ENCODE measurements at regions not wholly inside any gene's neighbourhood (a gene's known extent, or its start where the extent isn't known, plus 50 kb on each side); places are given as distances from the start of the nearest gene placed in this dataset.

GRCh38 chr13:97751477-97751876 lies 202.0 kb upstream of the IPO5 start:
- ChIA-PET POLR2A (no interaction called here), CTCF (no interaction called here)
- TF ChIP-seq ZNF384 (IDR thresholded peaks at IDR 0.05) (no peak), ARNT (IDR thresholded peaks at IDR 0.05) (no peak), BHLHE40 (IDR thresholded peaks at IDR 0.05; ENCODE audit: borderline replicate concordance) (no peak), L3MBTL2 (conservative IDR thresholded peaks at IDR 0.05) (no peak), CTBP1 (IDR thresholded peaks at IDR 0.05; ENCODE audit: borderline replicate concordance) (no peak), HDGF (IDR thresholded peaks at IDR 0.05; ENCODE audit: borderline replicate concordance) (no peak), NFRKB (IDR thresholded peaks at IDR 0.05) (no peak), FOXK2 (IDR thresholded peaks at IDR 0.05) (no peak), ELF4 (IDR thresholded peaks at IDR 0.05) (no peak), TARDBP (IDR thresholded peaks at IDR 0.05) (no peak), SP1 (IDR thresholded peaks at IDR 0.05) (no peak)
- TF ChIP-seq, protein P1, sequence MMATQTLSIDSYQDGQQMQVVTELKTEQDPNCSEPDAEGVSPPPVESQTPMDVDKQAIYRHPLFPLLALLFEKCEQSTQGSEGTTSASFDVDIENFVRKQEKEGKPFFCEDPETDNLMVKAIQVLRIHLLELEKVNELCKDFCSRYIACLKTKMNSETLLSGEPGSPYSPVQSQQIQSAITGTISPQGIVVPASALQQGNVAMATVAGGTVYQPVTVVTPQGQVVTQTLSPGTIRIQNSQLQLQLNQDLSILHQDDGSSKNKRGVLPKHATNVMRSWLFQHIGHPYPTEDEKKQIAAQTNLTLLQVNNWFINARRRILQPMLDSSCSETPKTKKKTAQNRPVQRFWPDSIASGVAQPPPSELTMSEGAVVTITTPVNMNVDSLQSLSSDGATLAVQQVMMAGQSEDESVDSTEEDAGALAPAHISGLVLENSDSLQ (IDR thresholded peaks at IDR 0.05): no peak
- DNase-seq (ENCODE audit: extremely low spot score): no peak

DNA sequence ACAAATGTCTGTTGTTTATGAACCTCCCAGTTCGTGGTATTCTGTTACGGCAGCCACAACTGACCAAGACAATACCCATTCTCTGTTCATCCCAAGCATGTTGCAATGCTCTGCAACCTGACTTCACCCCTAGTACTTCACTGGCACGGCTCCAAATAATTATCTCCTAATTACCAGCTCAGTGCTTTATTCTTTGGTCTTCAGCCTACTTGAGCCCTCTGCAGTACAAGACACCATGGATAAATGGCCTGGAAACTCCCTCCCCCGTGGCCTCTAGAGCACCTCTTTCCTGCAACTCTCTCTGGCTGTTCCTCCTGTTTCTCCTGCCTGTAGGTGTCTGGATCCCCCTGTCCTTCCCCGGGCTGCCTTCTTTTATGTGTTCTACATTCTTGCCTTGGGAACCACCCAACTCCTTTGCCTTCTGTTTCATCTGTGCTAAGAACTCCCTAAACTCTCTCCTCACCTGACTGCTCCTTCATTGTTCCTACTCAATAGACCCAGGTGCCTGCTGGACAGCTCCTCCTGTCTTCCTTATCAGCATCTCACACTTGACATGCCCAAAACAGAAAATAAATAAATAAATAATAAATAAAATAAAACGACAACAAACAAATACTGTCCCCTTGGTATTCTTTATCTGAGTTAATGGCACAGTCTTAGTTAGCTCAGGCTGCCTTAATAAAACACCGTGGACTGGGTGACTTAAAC lies 200.4 kb upstream of the IPO5 start:
- POLR2A ChIA-PET: no interaction called here
- DNase-seq (ENCODE audit: extremely low spot score): no peak
- TF ChIP-seq ZNF384 (IDR thresholded peaks at IDR 0.05) (no peak), TARDBP (IDR thresholded peaks at IDR 0.05) (no peak), HDGF (IDR thresholded peaks at IDR 0.05; ENCODE audit: borderline replicate concordance) (no peak), SP1 (IDR thresholded peaks at IDR 0.05) (no peak), NFRKB (IDR thresholded peaks at IDR 0.05) (no peak), FOXA1 (IDR thresholded peaks at IDR 0.05) (no peak)
- CTCF ChIA-PET: interaction anchor here (0.7 kb wide), 1 partner anchor 50 kb away, joined by 3 read pairs; no protein-coding TSS in a partner anchor

GRCh38 chr13:97753942-97754670 lies 199.4 kb upstream of the IPO5 start:
- TF ChIP-seq ELF4 (IDR thresholded peaks at IDR 0.05) (no peak), SUZ12 (IDR thresholded peaks at IDR 0.05) (no peak), ARNT (IDR thresholded peaks at IDR 0.05) (no peak), TARDBP (IDR thresholded peaks at IDR 0.05) (no peak), FOXK2 (IDR thresholded peaks at IDR 0.05) (no peak), CTBP1 (IDR thresholded peaks at IDR 0.05; ENCODE audit: borderline replicate concordance) (no peak), SP1 (IDR thresholded peaks at IDR 0.05) (no peak), BHLHE40 (IDR thresholded peaks at IDR 0.05; ENCODE audit: borderline replicate concordance) (no peak), LEF1 (IDR thresholded peaks at IDR 0.05; ENCODE audit: borderline replicate concordance) (no peak), ZNF384 (IDR thresholded peaks at IDR 0.05) (no peak), L3MBTL2 (conservative IDR thresholded peaks at IDR 0.05) (no peak), HDGF (IDR thresholded peaks at IDR 0.05; ENCODE audit: borderline replicate concordance) (no peak), FOXA1 (IDR thresholded peaks at IDR 0.05) (no peak), NFRKB (IDR thresholded peaks at IDR 0.05) (no peak), FOXM1 (IDR thresholded peaks at IDR 0.05; ENCODE audit: borderline replicate concordance) (no peak)
- TF ChIP-seq, protein P1 (IDR thresholded peaks at IDR 0.05): no peak
- peak; percentile 12 for DNase-seq (ENCODE audit: extremely low spot score)
- CTCF ChIA-PET: interaction anchor here (0.7 kb wide), 2 partner anchors 12 to 51 kb away, joined by 3 read pairs; no protein-coding TSS in a partner anchor
- POLR2A ChIA-PET: no interaction called here

DNA sequence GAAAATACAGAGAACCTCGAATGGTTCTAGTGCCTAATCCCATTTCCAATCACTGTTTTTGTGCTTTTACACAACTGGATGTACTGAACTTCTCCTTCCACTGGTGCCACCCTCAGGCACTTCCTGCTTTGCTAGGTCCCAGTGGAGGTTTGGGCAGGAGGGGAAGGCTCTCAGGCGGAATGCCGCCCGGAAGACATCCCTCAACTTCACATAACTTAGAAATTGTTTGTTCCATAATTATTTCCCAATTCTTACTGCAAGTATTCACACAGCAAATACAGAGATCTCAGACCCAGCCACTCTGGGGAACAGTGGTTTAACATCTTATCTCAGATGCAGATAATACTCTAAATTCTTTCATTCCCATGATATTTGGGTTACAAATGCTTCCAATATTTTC lies 195.7 kb upstream of the IPO5 start:
- ChIA-PET POLR2A (no interaction called here), CTCF (no interaction called here)
- no peak for TF ChIP-seq SP1 (IDR thresholded peaks at IDR 0.05)
- no peak for TF ChIP-seq SUZ12 (IDR thresholded peaks at IDR 0.05)
- TF ChIP-seq ZNF384 (IDR thresholded peaks at IDR 0.05): no peak
- DNase-seq (ENCODE audit: extremely low spot score): no peak

GRCh38 chr13:97758317-97758716 lies 195.2 kb upstream of the IPO5 start:
- ChIA-PET POLR2A (no interaction called here), CTCF (no interaction called here)
- no peak for DNase-seq (ENCODE audit: extremely low spot score)
- TF ChIP-seq NFRKB (IDR thresholded peaks at IDR 0.05) (no peak), LEF1 (IDR thresholded peaks at IDR 0.05; ENCODE audit: borderline replicate concordance) (no peak), FOXM1 (IDR thresholded peaks at IDR 0.05; ENCODE audit: borderline replicate concordance) (no peak), TARDBP (IDR thresholded peaks at IDR 0.05) (no peak), ARNT (IDR thresholded peaks at IDR 0.05) (no peak), SUZ12 (IDR thresholded peaks at IDR 0.05) (no peak), FOXK2 (IDR thresholded peaks at IDR 0.05) (no peak), BHLHE40 (IDR thresholded peaks at IDR 0.05; ENCODE audit: borderline replicate concordance) (no peak), CTBP1 (IDR thresholded peaks at IDR 0.05; ENCODE audit: borderline replicate concordance) (no peak), ZNF384 (IDR thresholded peaks at IDR 0.05) (no peak), HDGF (IDR thresholded peaks at IDR 0.05; ENCODE audit: borderline replicate concordance) (no peak), SP1 (IDR thresholded peaks at IDR 0.05) (no peak), ELF4 (IDR thresholded peaks at IDR 0.05) (no peak), FOXA1 (IDR thresholded peaks at IDR 0.05) (no peak), L3MBTL2 (conservative IDR thresholded peaks at IDR 0.05) (no peak)
- TF ChIP-seq, protein P1 (IDR thresholded peaks at IDR 0.05): no peak
